Myocyte (in vitro differentiated cells): ENCODE measurements at regions not wholly inside any gene's neighbourhood (a gene's known extent, or its start where the extent isn't known, plus 50 kb on each side); places are given as distances from the start of the nearest gene placed in this dataset.

ENCODE experiments used
- DNase-seq: peaks from one replicate; pipeline ENCODE4 v3.0.0-alpha.2; 2012; ENCODE audit warnings: low read depth

GRCh38 chr17:62913991-62914570 lies 52.0 kb upstream of the TANC2 start:
- no peak for DNase-seq

DNA sequence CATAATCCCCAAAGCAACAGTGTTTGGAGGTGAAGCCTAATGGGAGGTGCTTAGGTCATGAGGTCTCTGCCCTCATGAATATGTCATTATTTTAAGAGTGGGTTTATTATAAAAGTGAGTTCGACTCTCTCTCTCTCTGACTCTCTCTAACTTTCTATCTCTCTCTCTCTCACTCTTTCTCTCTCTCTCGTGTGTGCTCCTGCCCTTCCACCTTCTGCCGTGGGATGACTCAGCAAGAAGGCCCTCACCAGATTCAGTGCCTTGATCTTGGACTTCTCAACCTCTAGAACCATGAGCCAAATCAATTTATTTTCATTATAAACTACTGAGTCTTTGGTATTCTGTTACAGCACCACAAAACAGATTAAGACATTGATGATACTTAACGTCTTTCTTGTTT lies 53.7 kb upstream of the TANC2 start:
- DNase-seq: no peak

- peak; percentile 61 for DNase-seq
Measured at GRCh38 chr17:62911114-62911513, 54.9 kb upstream of the TANC2 start.

DNA sequence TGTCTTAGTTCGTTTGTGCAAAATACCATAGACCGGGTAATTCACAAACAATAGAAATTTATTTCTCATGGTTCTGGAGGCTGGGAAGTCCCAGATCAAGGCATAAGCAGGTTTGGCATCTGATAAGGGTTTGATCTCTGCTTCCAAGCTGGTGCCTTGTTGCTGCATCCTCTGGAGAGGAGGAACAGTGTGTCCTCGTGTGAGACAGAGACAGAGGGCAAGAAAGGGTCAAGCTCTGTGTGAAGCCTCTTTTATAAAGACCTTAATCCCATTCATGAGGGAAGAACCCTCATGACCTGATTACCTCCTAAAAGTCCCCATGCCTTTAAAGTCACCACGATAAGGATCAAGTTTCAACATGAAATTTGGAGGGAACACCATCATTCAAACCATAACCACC lies 55.8 kb upstream of the TANC2 start:
- DNase-seq: no peak

DNA sequence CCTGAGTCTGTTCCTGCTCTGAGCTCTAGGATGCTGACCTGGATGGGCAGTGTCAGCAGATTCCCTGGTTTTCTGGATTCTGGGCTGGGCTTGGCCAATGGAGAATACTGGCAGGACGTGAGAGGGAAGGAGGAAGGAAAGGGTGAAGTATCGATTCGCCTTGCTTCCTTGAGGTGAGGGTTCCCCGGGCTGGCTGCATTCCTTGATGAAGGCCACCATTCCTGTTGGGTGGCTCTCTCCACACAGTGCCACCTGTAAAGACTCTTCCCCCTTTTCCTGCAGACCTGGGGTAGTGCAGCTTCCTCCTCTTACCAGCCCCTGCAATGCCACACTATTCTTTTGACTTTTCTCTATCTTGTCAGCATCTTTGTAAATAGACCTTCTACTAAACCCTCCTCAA lies 58.1 kb upstream of the TANC2 start:
- no peak for DNase-seq

GRCh38 chr17:62906881-62907280 lies 59.2 kb upstream of the TANC2 start:
- DNase-seq: no peak

GRCh38 chr17:62905233-62905632 lies 60.8 kb upstream of the TANC2 start:
- no peak for DNase-seq

- no peak for DNase-seq
Measured at GRCh38 chr17:62902531-62903220, 63.4 kb upstream of the TANC2 start.

- no peak for DNase-seq
Measured at GRCh38 chr17:62901544-62901943, 64.5 kb upstream of the TANC2 start.

- DNase-seq: no peak
Measured at GRCh38 chr17:62900096-62900495, 65.9 kb upstream of the TANC2 start.

DNA sequence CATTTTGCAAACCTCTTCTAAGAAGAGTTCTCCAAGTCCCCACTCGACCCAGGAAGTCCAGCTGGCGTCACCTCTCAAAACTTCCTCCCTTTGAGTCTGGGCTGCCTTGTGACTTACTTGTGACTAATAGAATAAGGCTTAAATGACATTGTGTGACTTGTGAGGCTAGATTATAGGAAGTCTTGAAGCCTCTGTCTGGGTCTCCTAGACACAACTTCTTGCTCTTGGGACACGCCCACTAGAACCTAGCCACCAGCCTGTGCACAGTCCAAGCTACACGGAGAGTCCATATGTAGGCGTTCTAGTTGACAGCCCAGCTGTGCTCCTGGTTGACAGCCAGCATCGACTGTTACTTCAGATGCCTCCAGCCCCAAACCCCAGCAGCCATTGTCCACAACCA lies 66.7 kb upstream of the TANC2 start:
- no peak for DNase-seq

- peak; percentile 72 for DNase-seq
Measured at GRCh38 chr17:62898239-62898864, 67.7 kb upstream of the TANC2 start.

DNA sequence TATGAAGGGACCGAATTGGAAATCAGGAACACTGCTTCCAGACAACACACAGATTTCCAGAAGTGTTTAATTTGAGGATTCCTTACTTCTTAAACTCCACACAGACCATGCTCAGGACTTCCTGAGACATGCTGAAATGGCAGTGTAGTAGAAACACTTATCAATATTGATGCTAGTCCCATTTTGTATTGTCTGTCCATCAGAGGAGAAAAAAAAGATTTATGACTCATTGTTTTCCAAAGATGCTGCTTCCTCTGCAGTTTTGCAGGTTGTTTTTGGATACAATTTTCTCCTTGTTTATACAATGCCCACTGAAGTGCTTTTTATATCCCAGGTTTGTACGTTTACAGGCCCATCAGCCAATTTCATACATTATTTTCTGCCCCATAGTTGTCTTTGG lies 68.3 kb upstream of the TANC2 start:
- no peak for DNase-seq

- DNase-seq: no peak
Measured at GRCh38 chr17:62895320-62896301, 70.4 kb upstream of the TANC2 start.

- DNase-seq: no peak
Measured at GRCh38 chr17:62892870-62893338, 73.1 kb upstream of the TANC2 start.

- peak; percentile 22 for DNase-seq
Measured at GRCh38 chr17:62892061-62892675, 73.9 kb upstream of the TANC2 start.

GRCh38 chr17:62891659-62892058 lies 74.4 kb upstream of the TANC2 start:
- DNase-seq: no peak

- no peak for DNase-seq
Measured at GRCh38 chr17:62888765-62889164, 77.3 kb upstream of the TANC2 start.

GRCh38 chr17:62888148-62888547 lies 77.9 kb upstream of the TANC2 start:
- no peak for DNase-seq

GRCh38 chr17:62887437-62887836 lies 78.6 kb upstream of the TANC2 start:
- DNase-seq: no peak

DNA sequence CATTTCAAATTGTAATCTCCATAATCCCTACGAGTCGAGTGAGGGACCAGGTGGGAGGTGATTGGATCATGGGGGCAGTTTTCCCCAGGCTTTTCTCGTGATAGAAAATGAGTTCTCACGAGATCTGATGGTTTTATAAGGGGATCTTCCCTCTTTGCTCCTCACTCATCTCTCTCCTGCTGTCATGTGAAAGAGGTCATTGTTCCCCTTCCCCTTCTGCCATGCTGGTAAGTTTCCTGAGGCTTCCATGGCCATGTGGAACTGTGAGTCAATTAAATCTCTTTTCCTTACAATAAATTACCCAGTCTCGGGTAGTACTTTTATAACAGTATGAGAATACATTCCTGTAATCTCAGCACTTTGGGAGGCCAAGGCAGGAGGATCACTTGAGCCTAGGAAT lies 76.7 kb upstream of the MARCHF10 start:
- no peak for DNase-seq
